GM18508 (cell line): ENCODE measurements at regions not wholly inside any gene's neighbourhood (a gene's known extent, or its start where the extent isn't known, plus 50 kb on each side); places are given as distances from the start of the nearest gene placed in this dataset.

ENCODE experiments used
- ATAC-seq: cut with Tn5 transposase; IDR thresholded peaks from one replicate; pipeline ENCODE4 v1.9.1; 2021; ENCODE audit warnings: moderate number of reproducible peaks; ENCODE audit not compliant: insufficient read depth, unreplicated experiment

- no peak for ATAC-seq
Measured at GRCh38 chr5:96287136-96287535, 145.9 kb downstream of the PCSK1 start.

GRCh38 chr5:96285823-96286222 is 147.2 kb downstream of the PCSK1 start:
- ATAC-seq, result no peak

- no peak for ATAC-seq
Measured at GRCh38 chr5:96284727-96285389, 148.2 kb downstream of the PCSK1 start.

- ATAC-seq, result no peak
Measured at GRCh38 chr5:96283589-96283988, 149.5 kb downstream of the PCSK1 start.

GRCh38 chr5:96282020-96282419 is 151.0 kb downstream of the PCSK1 start:
- no peak for ATAC-seq

GRCh38 chr5:96280946-96281393 is 152.1 kb downstream of the PCSK1 start:
- ATAC-seq, result no peak

- peak; percentile 94 for ATAC-seq
Measured at GRCh38 chr5:96279801-96280542, 153.1 kb downstream of the PCSK1 start.

- no peak for ATAC-seq
Measured at GRCh38 chr5:96278981-96279380, 154.1 kb downstream of the PCSK1 start.

GRCh38 chr5:96275051-96275450 is 158.0 kb downstream of the PCSK1 start:
- ATAC-seq, result no peak

- no peak for ATAC-seq
Measured at GRCh38 chr5:96265487-96265886, 167.6 kb downstream of the PCSK1 start.

GRCh38 chr5:96264047-96264446 is 169.0 kb downstream of the PCSK1 start:
- no peak for ATAC-seq

- ATAC-seq, result no peak
Measured at GRCh38 chr5:96262105-96262504, 170.9 kb downstream of the PCSK1 start.

GRCh38 chr5:96260009-96260408 is 173.0 kb downstream of the PCSK1 start:
- no peak for ATAC-seq

GRCh38 chr5:96259151-96259772 is 173.8 kb downstream of the PCSK1 start:
- peak; percentile 53 for ATAC-seq

- ATAC-seq, result no peak
Measured at GRCh38 chr5:96258692-96259091, 174.4 kb downstream of the PCSK1 start.

GRCh38 chr5:96257904-96258303 is 175.1 kb downstream of the PCSK1 start:
- ATAC-seq, result no peak

GRCh38 chr5:96256795-96257470 is 176.1 kb downstream of the PCSK1 start:
- ATAC-seq, result no peak

- no peak for ATAC-seq
Measured at GRCh38 chr5:96254980-96255691, 177.9 kb downstream of the PCSK1 start.

- ATAC-seq, result no peak
Measured at GRCh38 chr5:96253140-96253539, 179.9 kb downstream of the PCSK1 start.

- no peak for ATAC-seq
Measured at GRCh38 chr5:96252596-96252995, 180.5 kb downstream of the PCSK1 start.
